Retinal pigment epithelial cell (primary cell): ENCODE measurements at regions not wholly inside any gene's neighbourhood (a gene's known extent, or its start where the extent isn't known, plus 50 kb on each side); places are given as distances from the start of the nearest gene placed in this dataset.

Experiments used
- DNase-seq: peaks from one replicate; pipeline ENCODE4 v3.0.0-alpha.2; 2010; ENCODE audit warnings: low read depth
- H3K4me3 ChIP-seq: 2 replicates; pipeline ENCODE4 v1.5.1; 2011; ENCODE audit warnings: mild to moderate bottlenecking, low read length, control low read depth, moderate library complexity
- TF ChIP-seq, protein P1 (sequence below): conservative IDR thresholded peaks from 2 replicates; pipeline ENCODE4 v1.5.1; 2011; ENCODE audit warnings: low read depth, low read length, control low read depth, inconsistent platforms

DNA sequence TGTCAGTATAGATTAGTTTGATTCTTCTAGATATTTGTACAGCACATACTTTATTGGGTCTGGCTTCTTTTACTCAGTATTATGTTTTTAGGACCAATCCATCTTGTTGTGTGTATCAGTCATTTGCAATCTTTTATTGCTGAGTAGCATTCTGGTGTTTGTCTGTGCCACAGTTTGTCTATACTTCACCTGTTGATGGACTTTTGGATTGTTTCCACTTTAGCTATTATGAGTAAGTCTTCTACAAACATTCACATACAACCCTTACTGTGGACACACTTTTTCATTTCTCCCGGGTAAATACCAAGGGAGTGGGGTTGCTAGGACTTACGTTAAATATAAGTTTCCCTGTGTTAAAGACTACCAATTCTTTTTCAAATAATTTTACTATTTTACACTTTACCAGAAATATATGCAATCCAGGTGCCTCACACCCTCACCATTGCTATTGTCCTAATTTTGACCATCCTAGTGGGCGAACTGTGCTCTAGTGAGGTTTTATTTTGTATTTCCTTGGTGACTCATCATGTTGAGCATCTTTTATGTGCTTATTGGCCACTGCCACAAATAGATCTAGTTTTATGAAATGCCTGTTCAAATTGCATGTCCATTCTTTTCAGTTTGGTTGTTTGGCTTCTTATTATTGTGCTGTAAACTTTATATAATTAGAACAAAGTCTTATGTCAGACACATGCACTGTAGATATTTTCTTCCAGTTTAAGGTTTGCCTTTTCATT lies 304.7 kb upstream of the TMTC1 start:
- TF ChIP-seq, protein P1, sequence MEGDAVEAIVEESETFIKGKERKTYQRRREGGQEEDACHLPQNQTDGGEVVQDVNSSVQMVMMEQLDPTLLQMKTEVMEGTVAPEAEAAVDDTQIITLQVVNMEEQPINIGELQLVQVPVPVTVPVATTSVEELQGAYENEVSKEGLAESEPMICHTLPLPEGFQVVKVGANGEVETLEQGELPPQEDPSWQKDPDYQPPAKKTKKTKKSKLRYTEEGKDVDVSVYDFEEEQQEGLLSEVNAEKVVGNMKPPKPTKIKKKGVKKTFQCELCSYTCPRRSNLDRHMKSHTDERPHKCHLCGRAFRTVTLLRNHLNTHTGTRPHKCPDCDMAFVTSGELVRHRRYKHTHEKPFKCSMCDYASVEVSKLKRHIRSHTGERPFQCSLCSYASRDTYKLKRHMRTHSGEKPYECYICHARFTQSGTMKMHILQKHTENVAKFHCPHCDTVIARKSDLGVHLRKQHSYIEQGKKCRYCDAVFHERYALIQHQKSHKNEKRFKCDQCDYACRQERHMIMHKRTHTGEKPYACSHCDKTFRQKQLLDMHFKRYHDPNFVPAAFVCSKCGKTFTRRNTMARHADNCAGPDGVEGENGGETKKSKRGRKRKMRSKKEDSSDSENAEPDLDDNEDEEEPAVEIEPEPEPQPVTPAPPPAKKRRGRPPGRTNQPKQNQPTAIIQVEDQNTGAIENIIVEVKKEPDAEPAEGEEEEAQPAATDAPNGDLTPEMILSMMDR, result no peak
- DNase-seq, result no peak
- H3K4me3 ChIP-seq, result no peak overlapping the region

DNA sequence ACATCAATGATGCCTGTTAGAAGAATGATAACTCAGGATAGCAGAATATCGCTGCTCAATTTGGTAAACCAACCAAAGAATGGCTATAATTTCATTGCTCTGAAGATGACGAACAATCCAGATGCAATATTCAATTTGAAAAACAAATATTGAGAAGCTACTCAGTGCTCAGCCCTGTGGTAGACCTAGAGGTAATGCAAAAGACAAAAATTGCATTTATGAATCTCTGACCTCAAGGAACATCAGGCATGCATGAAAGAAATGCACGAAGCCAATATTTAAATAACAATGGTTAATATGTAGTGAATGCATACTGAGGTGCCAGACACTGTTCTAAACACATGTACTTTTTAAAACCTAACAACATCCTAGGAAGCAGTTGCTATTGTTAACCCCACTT lies 298.6 kb upstream of the TMTC1 start:
- TF ChIP-seq, protein P1, result no peak
- DNase-seq, result no peak
- no peak overlapping the region for H3K4me3 ChIP-seq

DNA sequence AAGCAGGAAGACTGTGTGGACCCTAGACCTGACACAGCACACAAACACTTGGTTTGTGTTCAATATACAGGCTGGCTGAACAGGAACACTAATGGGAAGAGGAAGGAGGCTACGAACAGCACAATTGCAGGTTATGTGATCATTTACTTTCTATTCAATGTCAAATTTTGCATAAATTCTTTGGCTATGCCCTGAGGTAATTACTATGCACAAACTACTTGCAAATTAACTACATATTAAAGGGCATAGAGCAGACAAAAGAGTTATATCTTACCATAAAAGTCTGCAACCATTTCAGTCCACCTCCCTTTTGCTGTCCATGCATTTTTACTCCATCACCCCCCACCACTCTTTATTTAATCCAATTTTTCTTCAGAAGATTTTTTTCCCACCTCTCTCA lies 291.2 kb upstream of the TMTC1 start:
- no peak for DNase-seq
- TF ChIP-seq, protein P1, result no peak
- no peak overlapping the region for H3K4me3 ChIP-seq

DNA sequence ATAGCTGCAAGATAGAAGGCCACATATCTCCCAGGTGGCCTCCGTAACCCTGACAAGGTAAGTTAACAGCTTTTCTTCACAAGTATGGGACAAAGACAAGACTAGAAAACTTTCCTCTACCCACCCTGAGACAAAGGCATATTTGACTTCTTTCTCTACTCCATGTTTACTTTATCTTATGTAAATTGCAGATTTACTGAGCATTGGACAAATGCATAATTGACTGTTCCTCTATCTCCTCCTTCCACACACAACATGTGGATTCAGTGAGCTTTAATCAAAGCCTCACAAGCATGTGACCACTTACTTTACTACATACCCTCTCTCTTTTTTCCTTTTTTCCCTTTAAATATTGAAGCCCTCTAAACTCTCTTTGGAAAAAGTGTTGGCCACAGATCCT lies 289.1 kb upstream of the TMTC1 start:
- TF ChIP-seq, protein P1, result no peak
- no peak for DNase-seq
- no peak overlapping the region for H3K4me3 ChIP-seq

DNA sequence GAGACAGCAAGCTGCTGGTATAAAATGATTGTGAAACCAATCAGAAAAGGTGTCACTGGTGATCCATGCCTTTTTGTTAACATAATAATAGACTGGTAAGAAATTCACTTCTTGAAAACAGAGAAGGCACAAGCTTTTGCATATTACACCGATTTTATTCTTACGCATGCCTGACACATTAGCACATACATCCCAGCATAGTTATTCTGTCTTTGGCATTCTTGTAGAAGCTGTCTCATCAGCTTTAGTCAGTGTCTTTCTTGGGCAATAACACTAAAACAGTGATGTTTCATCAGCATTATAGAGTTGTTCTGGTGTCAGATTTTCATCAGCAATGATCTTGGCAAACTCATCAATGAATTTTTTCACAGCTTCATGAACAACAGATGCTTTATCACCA lies 283.4 kb upstream of the TMTC1 start:
- DNase-seq, result no peak
- TF ChIP-seq, protein P1, result no peak
- H3K4me3 ChIP-seq, result no peak overlapping the region

DNA sequence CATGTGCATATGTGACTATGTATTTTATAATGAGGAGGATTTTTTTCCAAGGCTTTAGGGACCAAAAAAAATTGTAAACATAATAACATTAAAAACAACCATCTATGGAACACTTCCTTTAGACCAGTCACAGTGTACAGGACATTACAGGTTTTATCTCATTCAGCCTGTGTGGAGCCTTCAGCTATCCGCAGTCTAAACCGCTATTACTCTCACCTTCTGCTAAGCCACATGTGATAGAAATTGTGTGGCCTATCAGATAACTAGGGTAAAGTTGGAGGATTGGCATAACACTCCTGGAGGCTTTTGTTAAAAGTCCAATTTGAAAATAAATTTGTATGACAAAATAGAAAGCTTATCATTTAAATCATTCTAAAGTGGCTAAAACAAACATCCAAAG lies 281.2 kb upstream of the TMTC1 start:
- DNase-seq, result no peak
- TF ChIP-seq, protein P1, result no peak
- no peak overlapping the region for H3K4me3 ChIP-seq

DNA sequence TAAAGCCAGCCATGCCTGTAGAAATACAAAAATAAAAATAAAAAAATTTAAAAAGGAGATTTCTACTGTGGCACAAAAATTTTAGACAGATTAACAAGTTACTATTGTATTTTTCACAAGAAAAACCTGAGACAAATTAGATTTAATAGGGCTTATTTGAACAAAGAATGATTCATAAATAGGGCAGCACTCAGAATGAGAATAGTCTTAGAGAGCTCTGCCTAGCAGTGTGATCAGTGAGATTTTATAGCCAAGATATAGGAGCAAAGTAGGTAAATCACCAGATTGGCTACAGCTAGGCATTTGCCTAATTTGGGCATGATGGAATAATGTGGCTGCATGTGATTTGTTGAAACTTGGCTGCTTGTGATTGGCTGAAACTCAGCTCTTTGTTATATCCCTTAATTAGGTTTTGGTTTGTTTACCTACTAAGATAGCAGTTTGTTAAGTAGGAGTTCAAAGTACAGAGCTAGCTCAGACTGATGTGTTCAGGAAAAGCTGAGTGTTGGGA lies 279.7 kb upstream of the TMTC1 start:
- DNase-seq, result no peak
- no peak overlapping the region for H3K4me3 ChIP-seq
- TF ChIP-seq, protein P1, result no peak
